Lower leg skin (tissue), 3 donors: ENCODE measurements at regions not wholly inside any gene's neighbourhood (a gene's known extent, or its start where the extent isn't known, plus 50 kb on each side); places are given as distances from the start of the nearest gene placed in this dataset.

ENCODE experiments used
- POLR2A ChIP-seq, 2 donors: fragments of 450-650 bp; IDR thresholded peaks; one replicate each; pipeline ENCODE4 v1.6.1; 2016 to 2017; ENCODE audit warnings: antibody characterized with exemption in 2 of 2, mild to moderate bottlenecking in 1 of 2, moderate library complexity in 1 of 2
- TF ChIP-seq, protein P1 (sequence below), 3 donors: fragments of 450-650 bp; IDR thresholded peaks; one replicate each; pipeline ENCODE4 v1.5.1; 2016; ENCODE audit warnings: antibody characterized with exemption in 3 of 3, mild to moderate bottlenecking in 3 of 3, moderate library complexity in 2 of 3

DNA sequence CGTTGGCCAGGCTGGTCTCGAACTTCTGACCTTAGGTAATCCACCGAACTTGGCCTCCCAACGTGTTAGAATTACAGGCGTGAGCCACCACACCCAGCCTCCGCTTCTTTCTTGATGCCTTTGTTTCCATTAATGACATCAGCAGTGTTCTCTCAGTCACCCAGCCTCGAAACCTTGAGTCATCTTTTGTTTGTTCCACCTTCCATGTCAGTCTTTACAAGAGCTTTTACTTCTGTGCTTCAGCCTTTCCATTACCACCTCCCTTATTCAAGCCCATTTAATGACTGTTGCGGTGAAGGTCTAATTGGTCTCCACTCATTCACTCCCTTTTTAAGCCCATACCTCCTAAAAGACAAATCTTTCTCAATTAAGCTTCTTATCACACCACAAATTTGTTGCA, 146.6 kb upstream of the ADGRL2 start:
- TF ChIP-seq, protein P1, sequence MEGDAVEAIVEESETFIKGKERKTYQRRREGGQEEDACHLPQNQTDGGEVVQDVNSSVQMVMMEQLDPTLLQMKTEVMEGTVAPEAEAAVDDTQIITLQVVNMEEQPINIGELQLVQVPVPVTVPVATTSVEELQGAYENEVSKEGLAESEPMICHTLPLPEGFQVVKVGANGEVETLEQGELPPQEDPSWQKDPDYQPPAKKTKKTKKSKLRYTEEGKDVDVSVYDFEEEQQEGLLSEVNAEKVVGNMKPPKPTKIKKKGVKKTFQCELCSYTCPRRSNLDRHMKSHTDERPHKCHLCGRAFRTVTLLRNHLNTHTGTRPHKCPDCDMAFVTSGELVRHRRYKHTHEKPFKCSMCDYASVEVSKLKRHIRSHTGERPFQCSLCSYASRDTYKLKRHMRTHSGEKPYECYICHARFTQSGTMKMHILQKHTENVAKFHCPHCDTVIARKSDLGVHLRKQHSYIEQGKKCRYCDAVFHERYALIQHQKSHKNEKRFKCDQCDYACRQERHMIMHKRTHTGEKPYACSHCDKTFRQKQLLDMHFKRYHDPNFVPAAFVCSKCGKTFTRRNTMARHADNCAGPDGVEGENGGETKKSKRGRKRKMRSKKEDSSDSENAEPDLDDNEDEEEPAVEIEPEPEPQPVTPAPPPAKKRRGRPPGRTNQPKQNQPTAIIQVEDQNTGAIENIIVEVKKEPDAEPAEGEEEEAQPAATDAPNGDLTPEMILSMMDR (IDR thresholded peaks at IDR 0.05) = no peak
- no peak for TF ChIP-seq POLR2A (IDR thresholded peaks at IDR 0.05)
